WTC11 (cell line): ENCODE measurements at regions not wholly inside any gene's neighbourhood (a gene's known extent, or its start where the extent isn't known, plus 50 kb on each side); places are given as distances from the start of the nearest gene placed in this dataset.
"Not testable (repeated sequence)": the region's sequence is repeated elsewhere in the genome, so short reads cannot be mapped to it uniquely, and the experiment has no call there.

Source experiments
- ATAC-seq: fragments of 200-7000 bp; cut with Tn5 transposase; 2 replicates; pipeline ENCODE4 v1.10.0; 2021; ENCODE audit warnings: mild to moderate bottlenecking, moderate library complexity
- CTCF ChIA-PET: fragments of 300-600 bp; sonication (Branson Sonifier 250); formaldehyde crosslinking; loops from one replicate; lab custom pipeline; 2021; ENCODE audit warnings: antibody characterized with exemption; lab: Charles Lee
- POLR2A ChIA-PET: fragments of 350-600 bp; sonication (Branson Sonifier 250); formaldehyde crosslinking; loops from one replicate; lab custom pipeline; 2021; ENCODE audit warnings: antibody characterized with exemption; lab: Charles Lee
- DNase-seq: peaks from one replicate; pipeline ENCODE4 v3.0.0; 2021; ENCODE audit warnings: low spot score
- H3K27ac Mint-ChIP-seq: 2 replicates; pipeline ENCODE4 v1.8.0; 2021; ENCODE audit warnings: mixed read lengths
- H3K27me3 Mint-ChIP-seq: 2 replicates; pipeline ENCODE4 v1.8.0; 2021; ENCODE audit warnings: low read depth, mild to moderate bottlenecking, moderate library complexity, mixed read lengths
- H3K36me3 Mint-ChIP-seq: 2 replicates; pipeline ENCODE4 v1.8.0; 2021; ENCODE audit warnings: mixed read lengths
- H3K4me1 Mint-ChIP-seq: 2 replicates; pipeline ENCODE4 v1.8.0; 2022; ENCODE audit warnings: mixed read lengths
- H3K4me3 Mint-ChIP-seq: 2 replicates; pipeline ENCODE4 v1.8.0; 2021; ENCODE audit warnings: mild to moderate bottlenecking, moderate library complexity, mixed read lengths
- H3K9me3 Mint-ChIP-seq: 2 replicates; pipeline ENCODE4 v1.8.0; 2021; ENCODE audit warnings: mixed read lengths
- CBFB ChIP-seq: sonication (generic); formaldehyde crosslinking; IDR thresholded peaks from 2 replicates; pipeline ENCODE4 v1.8.1; 2022; ENCODE audit warnings: mild to moderate bottlenecking, low read depth, missing genetic modification reagents
- ELF4 ChIP-seq: sonication (generic); formaldehyde crosslinking; IDR thresholded peaks from 2 replicates; pipeline ENCODE4 v1.8.1; 2022; ENCODE audit warnings: low read depth, mild to moderate bottlenecking, moderate library complexity, missing genetic modification reagents
- GTF2I ChIP-seq: fragments of 250-450 bp; sonication (Bioruptor Pico); conservative IDR thresholded peaks from 2 replicates; pipeline ENCODE4 v1.4.0; 2021; ENCODE audit warnings: mild to moderate bottlenecking
- HMGA2 ChIP-seq: fragments of 250-450 bp; sonication (Bioruptor Pico); IDR thresholded peaks from 2 replicates; pipeline ENCODE4 v1.4.0; 2021; ENCODE audit warnings: mild to moderate bottlenecking, moderate library complexity
- IRF2 ChIP-seq: sonication (generic); formaldehyde crosslinking; IDR thresholded peaks from 2 replicates; pipeline ENCODE4 v1.8.0; 2022; ENCODE audit warnings: low read depth, missing genetic modification reagents, borderline replicate concordance
- JAZF1 ChIP-seq: fragments of 250-450 bp; sonication (Bioruptor Pico); IDR thresholded peaks from 2 replicates; pipeline ENCODE4 v1.9.0; 2021; ENCODE audit warnings: moderate library complexity, mild to moderate bottlenecking, inconsistent platforms
- PREB ChIP-seq: sonication (generic); formaldehyde crosslinking; IDR thresholded peaks from 2 replicates; pipeline ENCODE4 v1.8.1; 2022; ENCODE audit warnings: mild to moderate bottlenecking, missing genetic modification reagents, moderate library complexity, borderline replicate concordance
- SOX15 ChIP-seq: fragments of 250-450 bp; sonication (Bioruptor Pico); IDR thresholded peaks from 2 replicates; pipeline ENCODE4 v1.9.0; 2021; ENCODE audit warnings: mild to moderate bottlenecking
- TP53 ChIP-seq: sonication (generic); formaldehyde crosslinking; IDR thresholded peaks from 2 replicates; pipeline ENCODE4 v1.8.1; 2023; ENCODE audit warnings: mild to moderate bottlenecking, missing genetic modification reagents
- ZMAT4 ChIP-seq: fragments of 250-450 bp; sonication (Bioruptor Pico); IDR thresholded peaks from 2 replicates; pipeline ENCODE4 v1.9.0; 2021; ENCODE audit warnings: mild to moderate bottlenecking
- ZNF138 ChIP-seq: sonication (generic); formaldehyde crosslinking; conservative IDR thresholded peaks from 2 replicates; pipeline ENCODE4 v1.8.1; 2022; ENCODE audit warnings: mild to moderate bottlenecking, moderate library complexity, missing genetic modification reagents
- ZNF219 ChIP-seq: sonication (generic); formaldehyde crosslinking; IDR thresholded peaks from 2 replicates; pipeline ENCODE4 v1.8.0; 2023; ENCODE audit warnings: missing genetic modification reagents, mild to moderate bottlenecking, borderline replicate concordance
- ZNF263 ChIP-seq: sonication (generic); formaldehyde crosslinking; IDR thresholded peaks from 2 replicates; pipeline ENCODE4 v1.8.1; 2022; ENCODE audit warnings: low read depth, mild to moderate bottlenecking, moderate library complexity, missing genetic modification reagents
- ZNF317 ChIP-seq: sonication (generic); formaldehyde crosslinking; IDR thresholded peaks from 2 replicates; pipeline ENCODE4 v1.8.1; 2023; ENCODE audit warnings: low read depth, mild to moderate bottlenecking, moderate library complexity, missing genetic modification reagents, borderline replicate concordance
- ZNF416 ChIP-seq: fragments of 250-450 bp; sonication (Bioruptor Pico); IDR thresholded peaks from 2 replicates; pipeline ENCODE4 v1.9.0; 2021; ENCODE audit warnings: mild to moderate bottlenecking, inconsistent platforms
- TF ChIP-seq, protein P1 (sequence below): sonication (generic); formaldehyde crosslinking; IDR thresholded peaks from 2 replicates; pipeline ENCODE4 v1.8.1; 2023; ENCODE audit warnings: mild to moderate bottlenecking, missing genetic modification reagents, moderate library complexity

GRCh38 chr14:44732144-44732543 lies 225.1 kb upstream of the FSCB start:
- no peak overlapping the region for H3K27ac Mint-ChIP-seq
- CTCF ChIA-PET, result no interaction called here
- TF ChIP-seq GTF2I (CRISPR knock-in tag), result no peak
- TF ChIP-seq, all 79 proteins: peak for 0
- H3K27me3 Mint-ChIP-seq, result no peaks in the 10 kb centered on the region; the same call in 1 of the 2 replicates
- no peak for DNase-seq
- no peak overlapping the region for H3K4me3 Mint-ChIP-seq
- no peaks in the 10 kb centered on the region for H3K36me3 Mint-ChIP-seq
- POLR2A ChIA-PET, result no interaction called here
- ATAC-seq, result no peak
- H3K9me3 Mint-ChIP-seq, result peaks cover 2% of the 10 kb centered on the region; the same call in 1 of the 2 replicates
- no peaks in the 10 kb centered on the region for H3K4me1 Mint-ChIP-seq

DNA sequence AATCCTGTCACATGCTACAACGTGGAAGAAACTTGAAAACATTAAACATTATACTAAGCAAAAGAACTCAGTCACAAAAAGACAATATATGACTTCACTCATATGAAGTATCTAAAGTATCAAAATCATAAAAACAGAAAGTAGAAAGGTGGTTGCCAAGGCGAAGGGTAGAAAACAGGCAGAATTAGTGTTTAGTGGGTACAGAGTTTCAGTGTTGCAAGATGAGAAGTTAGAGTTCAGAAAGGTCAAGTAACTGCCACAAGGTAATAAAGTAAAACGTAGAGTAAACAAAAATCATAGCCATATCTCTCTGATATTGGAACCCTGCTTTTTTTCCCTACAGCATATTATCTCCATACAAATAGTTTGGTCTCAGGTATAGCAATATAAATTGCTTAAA lies 223.8 kb upstream of the FSCB start:
- Mint-ChIP-seq H3K9me3 (peaks cover 6% of the 10 kb centered on the region), H3K4me1 (no peaks in the 10 kb centered on the region), H3K4me3 (no peak overlapping the region), H3K36me3 (no peaks in the 10 kb centered on the region), H3K27ac (no peak overlapping the region), H3K27me3 (no peaks in the 10 kb centered on the region; the same call in 1 of the 2 replicates)
- ChIA-PET POLR2A (no interaction called here), CTCF (no interaction called here)
- TF ChIP-seq SOX15 (CRISPR knock-in tag) (no peak), ZMAT4 (no peak), ELF4 (CRISPR knock-in tag) (no peak)
- ATAC-seq (no peak), DNase-seq (no peak)

- H3K27me3 Mint-ChIP-seq, H3K27ac Mint-ChIP-seq, CTCF ChIA-PET, H3K4me1 Mint-ChIP-seq, POLR2A ChIA-PET, DNase-seq, ATAC-seq, H3K4me3 Mint-ChIP-seq: not testable (repeated sequence)
- Mint-ChIP-seq H3K36me3 (peaks cover 18% of the 10 kb centered on the region), H3K9me3 (peaks cover 57% of the 10 kb centered on the region)
These were observed 214.3 kb upstream of the FSCB start for GRCh38 chr14:44721395-44721794.

DNA sequence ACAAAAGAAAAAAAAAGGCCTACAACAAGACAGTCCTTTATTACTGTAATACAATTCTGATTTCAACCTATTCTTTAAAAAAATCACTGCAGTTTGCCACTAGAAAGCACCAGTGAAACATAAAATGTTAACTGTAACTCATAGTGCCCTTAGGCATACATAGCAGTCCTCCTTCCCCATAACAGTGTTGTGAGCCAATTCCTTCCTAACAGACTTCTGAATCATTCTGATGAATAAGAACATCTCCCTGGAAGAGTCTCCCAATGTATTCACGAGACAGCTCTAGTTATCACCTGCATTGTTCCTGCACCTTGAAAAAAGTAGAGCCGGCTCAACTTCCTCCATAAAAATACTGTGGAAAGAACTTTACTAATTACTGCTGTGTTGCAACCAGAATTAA lies 213.6 kb upstream of the FSCB start:
- Mint-ChIP-seq H3K27me3 (no peaks in the 10 kb centered on the region), H3K9me3 (peaks cover 57% of the 10 kb centered on the region), H3K4me1 (peaks cover 2% of the 10 kb centered on the region; the same call in 1 of the 2 replicates), H3K36me3 (peaks cover 18% of the 10 kb centered on the region), H3K27ac (no peak overlapping the region), H3K4me3 (no peak overlapping the region)
- TF ChIP-seq PREB, result no peak
- TF ChIP-seq ZNF138 (CRISPR knock-in tag), result no peak
- no peak for TF ChIP-seq ZNF263 (CRISPR knock-in tag)
- TF ChIP-seq, protein P1, sequence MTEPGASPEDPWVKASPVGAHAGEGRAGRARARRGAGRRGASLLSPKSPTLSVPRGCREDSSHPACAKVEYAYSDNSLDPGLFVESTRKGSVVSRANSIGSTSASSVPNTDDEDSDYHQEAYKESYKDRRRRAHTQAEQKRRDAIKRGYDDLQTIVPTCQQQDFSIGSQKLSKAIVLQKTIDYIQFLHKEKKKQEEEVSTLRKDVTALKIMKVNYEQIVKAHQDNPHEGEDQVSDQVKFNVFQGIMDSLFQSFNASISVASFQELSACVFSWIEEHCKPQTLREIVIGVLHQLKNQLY, result no peak
- TF ChIP-seq IRF2, result no peak
- TF ChIP-seq TP53 (CRISPR knock-in tag), result no peak
- TF ChIP-seq ZNF219, result no peak
- no peak for TF ChIP-seq HMGA2 (CRISPR knock-in tag)
- no peak for TF ChIP-seq ZNF317 (CRISPR knock-in tag)
- TF ChIP-seq JAZF1, result no peak
- no peak for TF ChIP-seq CBFB (CRISPR knock-in tag)
- no peak for TF ChIP-seq ZNF416 (CRISPR knock-in tag)
- ChIA-PET POLR2A (no interaction called here), CTCF (no interaction called here)
- no peak for DNase-seq
- ATAC-seq, result no peak
